Calu3 (cell line): ENCODE measurements at regions not wholly inside any gene's neighbourhood (a gene's known extent, or its start where the extent isn't known, plus 50 kb on each side); places are given as distances from the start of the nearest gene placed in this dataset.

Experiments used
- BruUV-seq: library from RNA; stranded (reverse); fragments of 400-500 nt; replicated peaks from 2 replicates; lab custom pipeline; 2021; lab: Mats Ljungman, UMichigan
- CTCF ChIA-PET: fragments of 300-600 bp; sonication (Branson Sonifier 250); formaldehyde crosslinking; loops from one replicate; lab custom pipeline; 2022; ENCODE audit warnings: antibody characterized with exemption; lab: Charles Lee
- DNase-seq: peaks from one replicate; pipeline ENCODE4 v3.0.0; 2022
- H3K27ac Mint-ChIP-seq: one replicate; pipeline ENCODE4 v1.8.0; 2022; ENCODE audit warnings: mixed read lengths; ENCODE audit not compliant: unreplicated experiment
- H3K27me3 Mint-ChIP-seq: one replicate; pipeline ENCODE4 v1.8.0; 2022; ENCODE audit warnings: mixed read lengths; ENCODE audit not compliant: unreplicated experiment
- H3K36me3 Mint-ChIP-seq: one replicate; pipeline ENCODE4 v1.8.0; 2022; ENCODE audit warnings: mild to moderate bottlenecking, moderate library complexity, mixed read lengths; ENCODE audit not compliant: insufficient read depth, unreplicated experiment
- H3K4me1 Mint-ChIP-seq: one replicate; pipeline ENCODE4 v1.8.0; 2022; ENCODE audit warnings: mild to moderate bottlenecking, low read depth, mixed read lengths; ENCODE audit not compliant: unreplicated experiment
- H3K4me3 Mint-ChIP-seq: one replicate; pipeline ENCODE4 v1.8.0; 2022; ENCODE audit warnings: mild to moderate bottlenecking, low read depth, moderate library complexity, mixed read lengths; ENCODE audit not compliant: unreplicated experiment
- H3K9me3 Mint-ChIP-seq: one replicate; pipeline ENCODE4 v1.8.0; 2022; ENCODE audit warnings: low read depth, mixed read lengths; ENCODE audit not compliant: unreplicated experiment
- CTCF ChIP-seq: fragments of 200-600 bp; IDR thresholded peaks from one replicate; pipeline ENCODE4 v1.8.0; 2022; ENCODE audit warnings: antibody characterized with exemption; ENCODE audit not compliant: unreplicated experiment
- intact Hi-C: fragments of 100-400 bp; cut with micrococcal nuclease; formaldehyde crosslinking; loops from one replicate; pipeline ENCODE4 v1.10.0; 2022; ENCODE audit not compliant: unreplicated experiment

- peak; percentile 78 for DNase-seq
- BruUV-seq = no TSS peak
- intact Hi-C loops = no loop called here
- peaks cover 61% of the 10 kb centered on the region for H3K36me3 Mint-ChIP-seq
- H3K27ac Mint-ChIP-seq = peak overlapping the region; percentile 63
- no peak for TF ChIP-seq CTCF
- no peak overlapping the region for H3K4me3 Mint-ChIP-seq
- H3K9me3 Mint-ChIP-seq = no peaks in the 10 kb centered on the region
- CTCF ChIA-PET = no interaction called here
- no peaks in the 10 kb centered on the region for H3K4me1 Mint-ChIP-seq
- H3K27me3 Mint-ChIP-seq = peaks cover 48% of the 10 kb centered on the region
Measured at GRCh38 chr21:8990326-8991087, 1530.9 kb upstream of the TPTE start.

- peak; percentile 78 for DNase-seq
- BruUV-seq = no TSS peak
- Mint-ChIP-seq H3K9me3 (no peaks in the 10 kb centered on the region), H3K36me3 (peaks cover 66% of the 10 kb centered on the region), H3K27ac (peak overlapping the region; percentile 63), H3K27me3 (peaks cover 48% of the 10 kb centered on the region), H3K4me1 (no peaks in the 10 kb centered on the region), H3K4me3 (peak overlapping the region; percentile 0)
- intact Hi-C loops = no loop called here
- CTCF ChIA-PET = no interaction called here
- no peak for TF ChIP-seq CTCF
Measured at GRCh38 chr21:8991088-8991907, 1530.1 kb upstream of the TPTE start.

GRCh38 chr21:8991968-8992621 lies 1529.3 kb upstream of the TPTE start:
- intact Hi-C loops = no loop called here
- Mint-ChIP-seq H3K4me1 (no peaks in the 10 kb centered on the region), H3K36me3 (peaks cover 69% of the 10 kb centered on the region), H3K4me3 (peak overlapping the region; percentile 0), H3K9me3 (no peaks in the 10 kb centered on the region), H3K27ac (peak overlapping the region; percentile 63), H3K27me3 (peaks cover 48% of the 10 kb centered on the region)
- no TSS peak for BruUV-seq
- CTCF ChIA-PET = no interaction called here
- no peak for TF ChIP-seq CTCF
- peak; percentile 84 for DNase-seq

- Mint-ChIP-seq H3K27me3 (peaks cover 48% of the 10 kb centered on the region), H3K4me1 (no peaks in the 10 kb centered on the region), H3K36me3 (peaks cover 74% of the 10 kb centered on the region), H3K9me3 (no peaks in the 10 kb centered on the region), H3K4me3 (peak overlapping the region; percentile 1), H3K27ac (peak overlapping the region; percentile 63)
- no TSS peak for BruUV-seq
- DNase-seq = no peak
- no peak for TF ChIP-seq CTCF
- CTCF ChIA-PET = no interaction called here
- intact Hi-C loops = no loop called here
Measured at GRCh38 chr21:8992731-8993174, 1528.6 kb upstream of the TPTE start.
